OCI-LY7 (cell line): ENCODE measurements at regions not wholly inside any gene's neighbourhood (a gene's known extent, or its start where the extent isn't known, plus 50 kb on each side); places are given as distances from the start of the nearest gene placed in this dataset.

Experiments
- BruUV-seq: library from RNA; stranded (reverse); fragments of 400-500 nt; replicated peaks from 2 replicates; lab custom pipeline; 2021; lab: Mats Ljungman, UMichigan
- CTCF ChIA-PET: fragments of 300-600 bp; sonication (Branson Sonifier 250); formaldehyde crosslinking; loops from one replicate; lab custom pipeline; 2022; ENCODE audit warnings: antibody characterized with exemption; ENCODE audit not compliant: unreplicated experiment; lab: Charles Lee
- POLR2A ChIA-PET: fragments of 300-600 bp; sonication (Branson Sonifier 250); formaldehyde crosslinking; loops from one replicate; lab custom pipeline; 2022; ENCODE audit warnings: antibody characterized with exemption; lab: Charles Lee
- DNase-seq: peaks from one replicate; pipeline ENCODE4 v3.0.0-alpha.2; 2015; ENCODE audit warnings: low spot score
- H2AFZ ChIP-seq: fragments of 200-600 bp; sonication (generic), shearing (Covaris generic); 2 replicates; pipeline ENCODE4 v1.6.1; 2014; ENCODE audit warnings: mild to moderate bottlenecking, antibody characterized with exemption, low read length, moderate library complexity
- H3K27ac ChIP-seq: fragments of 200-600 bp; sonication (generic); 2 replicates; pipeline ENCODE4 v1.5.1; 2014; ENCODE audit warnings: mixed run types, low read depth, mild to moderate bottlenecking, moderate library complexity, low read length, inconsistent platforms; ENCODE audit not compliant: poor library complexity, severe bottlenecking
- H3K36me3 ChIP-seq: fragments of 200-600 bp; sonication (generic); 2 replicates; pipeline ENCODE4 v1.6.1; 2014; ENCODE audit warnings: mild to moderate bottlenecking, antibody characterized with exemption, low read length, moderate library complexity, mixed read lengths; ENCODE audit not compliant: insufficient read depth
- H3K4me1 ChIP-seq: fragments of 200-600 bp; sonication (generic); 2 replicates; pipeline ENCODE4 v1.5.1; 2014; ENCODE audit warnings: mild to moderate bottlenecking, low read length; ENCODE audit not compliant: insufficient read depth, poor library complexity, severe bottlenecking
- H3K4me2 ChIP-seq: fragments of 200-600 bp; sonication (generic); 2 replicates; pipeline ENCODE4 v1.6.1; 2014; ENCODE audit warnings: mild to moderate bottlenecking, low read length
- H3K4me3 ChIP-seq: fragments of 200-600 bp; sonication (generic); 2 replicates; pipeline ENCODE4 v1.5.1; 2014; ENCODE audit warnings: mild to moderate bottlenecking, low read depth, low read length; ENCODE audit not compliant: poor library complexity, severe bottlenecking
- H3K79me2 ChIP-seq: fragments of 200-600 bp; sonication (generic); 2 replicates; pipeline ENCODE4 v1.6.1; 2016; ENCODE audit warnings: low read depth, mild to moderate bottlenecking, low read length, moderate library complexity, mixed read lengths; ENCODE audit not compliant: insufficient read depth
- H3K9me2 ChIP-seq: fragments of 200-600 bp; sonication (generic); 2 replicates; pipeline ENCODE4 v1.6.1; 2016; ENCODE audit warnings: mild to moderate bottlenecking, low read length, mixed read lengths; ENCODE audit not compliant: insufficient read depth
- H3K9me3 ChIP-seq: fragments of 200-600 bp; sonication (generic); 2 replicates; pipeline ENCODE4 v1.6.1; 2014; ENCODE audit warnings: mild to moderate bottlenecking, mixed run types, low read length, mixed read lengths
- H4K20me1 ChIP-seq: fragments of 200-600 bp; sonication (generic); 2 replicates; pipeline ENCODE4 v1.6.1; 2014; ENCODE audit warnings: mild to moderate bottlenecking, antibody characterized with exemption, low read length, moderate library complexity, mixed read lengths; ENCODE audit not compliant: insufficient read depth
- CTCF ChIP-seq: fragments of 200-600 bp; sonication (generic); conservative IDR thresholded peaks from 2 replicates; pipeline ENCODE4 v1.5.1; 2014; ENCODE audit warnings: mild to moderate bottlenecking, antibody characterized with exemption, low read length, moderate library complexity, mixed read lengths
- EZH2phosphoT487 ChIP-seq: fragments of 200-600 bp; sonication (generic); IDR thresholded peaks from 2 replicates; pipeline ENCODE4 v1.6.1; 2018; ENCODE audit warnings: low read depth, borderline replicate concordance, mild to moderate bottlenecking, mixed run types, antibody characterized with exemption, low read length, moderate library complexity, mixed read lengths
- intact Hi-C: fragments of 100-400 bp; cut with micrococcal nuclease; formaldehyde crosslinking; loops from one replicate; pipeline ENCODE4 v1.10.0; 2022; ENCODE audit not compliant: unreplicated experiment

- H3K9me3 ChIP-seq, result no peaks in the 10 kb centered on the region
- no peaks in the 10 kb centered on the region for H3K4me1 ChIP-seq
- TF ChIP-seq EZH2phosphoT487 (no peak), CTCF (no peak)
- ChIA-PET CTCF (no interaction called here), POLR2A (no interaction called here)
- H3K4me2 ChIP-seq, result no peak overlapping the region
- H2AFZ ChIP-seq, result no peak overlapping the region
- no peak for DNase-seq
- H3K79me2 ChIP-seq, result no peaks in the 10 kb centered on the region
- H3K9me2 ChIP-seq, result no peaks in the 10 kb centered on the region
- no peak overlapping the region for H3K4me3 ChIP-seq
- H3K36me3 ChIP-seq, result no peaks in the 10 kb centered on the region
- BruUV-seq, result no TSS peak
- H3K27ac ChIP-seq, result no peak overlapping the region
- no peaks in the 10 kb centered on the region for H4K20me1 ChIP-seq
- intact Hi-C loops, result no loop called here
These were observed 147.8 kb upstream of the SRD5A2 start for GRCh38 chr2:31728406-31729064.

- H3K9me2 ChIP-seq, result no peaks in the 10 kb centered on the region
- H2AFZ ChIP-seq, result no peak overlapping the region
- no peak overlapping the region for H3K4me3 ChIP-seq
- BruUV-seq, result no TSS peak
- POLR2A ChIA-PET, result no interaction called here
- H3K9me3 ChIP-seq, result no peaks in the 10 kb centered on the region
- H4K20me1 ChIP-seq, result no peaks in the 10 kb centered on the region
- CTCF ChIA-PET, result no interaction called here
- H3K4me1 ChIP-seq, result no peaks in the 10 kb centered on the region
- intact Hi-C loops, result no loop called here
- TF ChIP-seq CTCF, result no peak
- TF ChIP-seq EZH2phosphoT487, result no peak
- H3K4me2 ChIP-seq, result no peak overlapping the region
- H3K27ac ChIP-seq, result no peak overlapping the region
- no peaks in the 10 kb centered on the region for H3K36me3 ChIP-seq
- no peak for DNase-seq
- no peaks in the 10 kb centered on the region for H3K79me2 ChIP-seq
These were observed 145.7 kb upstream of the SRD5A2 start for GRCh38 chr2:31726457-31726856.

- CTCF ChIA-PET, result no interaction called here
- Histone ChIP-seq H3K9me3 (no peaks in the 10 kb centered on the region), H2AFZ (no peak overlapping the region), H3K9me2 (no peaks in the 10 kb centered on the region), H3K4me1 (no peaks in the 10 kb centered on the region), H3K36me3 (no peaks in the 10 kb centered on the region), H3K79me2 (no peaks in the 10 kb centered on the region), H4K20me1 (no peaks in the 10 kb centered on the region), H3K27ac (no peak overlapping the region), H3K4me3 (no peak overlapping the region), H3K4me2 (no peak overlapping the region)
- no peak for DNase-seq
- intact Hi-C loops, result no loop called here
- TF ChIP-seq EZH2phosphoT487, result no peak
- TF ChIP-seq CTCF, result no peak
- POLR2A ChIA-PET, result interaction anchor here (0.6 to 0.7 kb wide), 3 partner anchors 256 to 573 kb away, joined by 3 to 4 read pairs (median 3); no protein-coding TSS in a partner anchor
- no TSS peak for BruUV-seq
These were observed 144.7 kb upstream of the SRD5A2 start for GRCh38 chr2:31725444-31725843.
